CD4-positive, alpha-beta T cell treated with Interleukin-15 for 1 hour (primary cell): ENCODE measurements at regions not wholly inside any gene's neighbourhood (a gene's known extent, or its start where the extent isn't known, plus 50 kb on each side); places are given as distances from the start of the nearest gene placed in this dataset.
"Not testable (repeated sequence)": the region's sequence is repeated elsewhere in the genome, so short reads cannot be mapped to it uniquely, and the experiment has no call there.

Source experiments
- DNase-seq: peaks from one replicate; pipeline ENCODE4 v3.0.0-alpha.2; 2020

DNA sequence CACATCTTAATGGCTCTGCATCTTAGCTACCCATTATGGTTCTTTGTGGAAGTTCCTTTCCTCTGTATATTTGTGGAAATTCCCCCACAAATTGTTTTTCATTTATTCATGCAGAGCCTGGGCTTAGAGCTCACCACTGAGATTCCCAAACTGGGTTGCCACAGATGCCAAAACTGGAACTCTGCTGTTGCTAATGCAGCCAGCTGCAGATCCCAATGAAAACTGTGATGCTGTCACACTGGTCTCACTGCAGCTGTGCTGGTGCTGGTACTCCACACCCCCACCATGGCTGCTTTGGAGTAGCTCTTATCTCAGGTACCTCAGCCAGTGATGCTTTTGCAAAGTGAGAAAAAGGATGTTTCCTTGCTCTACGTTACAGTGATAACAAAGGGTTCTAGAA, 87.7 kb downstream of the DCK start:
- DNase-seq, result no peak

DNA sequence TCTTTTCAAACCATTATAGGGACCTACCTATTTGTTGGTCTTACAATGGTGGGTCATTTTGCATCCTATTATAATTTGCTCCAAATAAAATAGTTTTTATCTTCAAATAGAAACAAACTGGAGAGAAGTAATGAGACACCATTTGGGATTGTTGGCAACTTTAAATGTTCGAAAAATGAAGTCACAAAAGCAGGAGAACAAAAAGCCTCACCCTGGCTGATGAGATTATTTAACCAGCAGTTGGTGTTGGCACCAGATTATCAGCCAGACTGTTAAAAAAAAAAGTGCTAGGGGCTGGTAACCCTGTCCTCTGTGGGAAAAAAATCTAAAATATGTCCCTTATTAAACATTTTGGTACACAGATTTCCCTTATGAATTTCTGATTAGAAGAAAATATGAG, 100.3 kb downstream of the DCK start:
- DNase-seq, result no peak

DNA sequence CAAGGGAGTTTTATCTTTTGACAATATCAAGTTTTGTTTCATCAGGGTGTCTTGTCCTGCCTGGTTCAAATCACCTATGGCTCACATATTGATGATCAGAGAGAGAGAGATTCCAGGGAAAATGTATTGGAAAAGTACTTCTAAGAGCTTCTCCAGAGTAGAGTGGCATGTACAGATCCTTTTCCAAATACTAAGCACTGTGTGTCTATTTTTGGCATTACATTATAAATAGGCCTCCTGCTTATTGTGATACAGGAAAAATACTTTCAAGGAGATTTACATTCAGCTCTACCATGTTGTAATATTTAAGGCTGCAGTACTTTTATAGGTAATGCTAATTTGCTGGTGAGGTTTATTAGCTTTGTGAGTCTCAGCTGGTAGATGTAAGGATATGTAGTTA, 100.8 kb downstream of the DCK start:
- no peak for DNase-seq

DNA sequence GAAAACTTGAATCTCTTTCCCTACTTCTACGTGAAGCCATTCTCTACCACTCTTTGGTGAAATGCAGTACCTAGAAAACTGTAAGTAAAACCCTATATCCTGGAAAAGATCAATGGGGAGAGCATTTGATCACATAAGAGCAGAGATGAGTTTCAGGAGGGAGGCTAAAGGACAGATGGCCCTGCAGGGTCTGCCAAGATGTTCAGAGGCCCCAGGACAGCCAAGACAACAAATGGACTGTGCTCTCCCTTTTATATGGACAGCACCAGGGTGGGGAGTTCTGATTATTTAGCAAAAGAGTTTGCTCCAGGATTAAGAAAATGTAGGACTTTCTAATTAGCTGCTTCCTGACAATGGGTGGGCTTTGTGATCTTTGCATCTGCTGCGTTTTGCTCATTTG, 101.7 kb downstream of the DCK start:
- DNase-seq, result no peak

DNA sequence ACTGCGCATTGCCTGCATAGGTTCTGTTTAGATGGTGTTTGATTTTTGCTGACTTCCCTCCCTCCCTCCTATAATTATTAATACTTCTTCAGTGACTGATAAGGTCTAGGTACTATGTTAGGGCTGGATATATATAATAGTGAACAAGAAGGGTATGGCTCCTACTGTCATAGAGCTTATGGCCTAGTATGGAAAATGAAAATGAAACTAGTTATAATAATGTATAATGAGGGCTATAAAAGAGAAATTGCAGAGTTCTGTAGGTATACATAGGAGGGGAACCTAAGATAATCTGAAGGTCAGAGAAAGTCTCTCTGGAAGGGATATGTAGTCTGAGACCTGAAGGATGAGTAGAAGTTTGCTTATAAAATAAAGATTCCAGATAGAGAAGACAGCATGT, 102.1 kb downstream of the DCK start:
- DNase-seq, result no peak

DNA sequence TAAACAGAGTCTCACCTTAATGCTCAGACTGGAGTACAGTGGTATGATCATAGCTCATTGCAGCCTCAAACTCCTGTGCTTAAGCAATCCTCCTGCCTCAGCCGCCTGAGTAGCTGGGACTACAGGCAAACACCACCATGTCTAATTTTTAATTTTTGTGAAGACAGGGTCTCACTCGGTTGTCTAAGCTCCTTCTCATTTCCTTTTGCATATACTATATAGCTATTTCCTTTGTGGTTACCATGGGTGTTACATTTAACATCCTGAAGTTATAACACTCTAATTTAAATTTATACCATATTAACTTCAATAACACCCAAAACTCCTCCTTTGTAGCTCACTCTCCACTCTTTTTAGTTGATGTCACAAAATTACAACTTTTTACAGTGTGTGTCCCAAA, 114.3 kb downstream of the DCK start:
- no peak for DNase-seq

DNA sequence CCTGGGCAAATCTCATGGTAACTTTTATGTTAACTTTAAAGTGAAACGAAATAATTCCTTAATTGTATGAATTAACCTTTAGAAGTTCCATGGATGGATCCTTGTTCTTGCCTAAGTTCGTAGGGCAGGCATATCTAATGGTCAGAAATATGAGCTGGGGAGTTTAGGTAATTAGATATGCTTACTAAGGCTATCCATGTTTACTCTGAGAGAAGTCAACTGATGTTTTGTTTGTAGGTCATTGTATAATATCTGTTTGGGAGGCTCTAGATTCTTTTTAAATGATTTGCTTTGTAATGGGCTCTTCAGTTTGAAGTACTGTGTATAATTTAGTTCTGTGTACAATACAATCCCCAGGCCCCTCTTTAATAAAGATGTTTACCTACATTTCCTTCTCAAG, 117.0 kb downstream of the DCK start:
- no peak for DNase-seq

DNA sequence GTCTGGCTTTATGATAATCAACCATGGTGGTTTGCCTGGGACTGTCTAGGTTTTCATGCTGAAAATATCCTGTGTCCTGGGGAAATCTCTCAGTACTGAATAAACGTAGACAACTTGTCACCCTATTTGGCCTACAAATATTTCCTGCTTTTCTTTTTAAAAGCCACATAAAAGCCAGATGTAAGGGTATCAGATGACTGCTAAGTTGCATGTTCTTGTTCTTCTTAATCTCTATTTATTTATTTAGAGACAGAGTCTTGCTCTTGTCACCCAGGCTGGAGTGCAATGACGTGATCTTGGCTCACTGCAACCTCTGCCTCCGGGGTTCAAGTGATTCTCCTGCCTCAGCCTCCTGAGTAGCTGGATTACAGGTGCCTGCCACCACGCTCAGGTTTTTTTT, 117.7 kb downstream of the DCK start:
- DNase-seq, result not testable (repeated sequence)

DNA sequence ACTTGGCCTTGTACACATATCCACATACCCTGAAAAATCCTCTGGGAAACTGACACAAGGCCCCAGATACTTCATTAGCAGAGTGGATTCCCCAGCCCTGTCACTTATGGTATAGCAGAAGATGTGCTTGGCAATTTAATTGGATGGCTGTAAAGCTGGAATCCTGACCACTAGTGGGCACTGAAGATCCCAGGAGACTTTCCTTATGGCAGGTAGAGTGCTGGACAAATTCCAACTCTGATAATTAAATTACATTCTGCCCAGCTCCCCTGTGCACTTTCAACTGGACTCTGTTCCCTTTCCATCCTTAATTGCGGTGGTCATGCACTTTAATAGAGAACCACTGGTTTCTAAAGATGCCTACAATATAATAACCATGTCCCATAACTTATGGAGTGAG, 119.8 kb downstream of the DCK start:
- no peak for DNase-seq

DNA sequence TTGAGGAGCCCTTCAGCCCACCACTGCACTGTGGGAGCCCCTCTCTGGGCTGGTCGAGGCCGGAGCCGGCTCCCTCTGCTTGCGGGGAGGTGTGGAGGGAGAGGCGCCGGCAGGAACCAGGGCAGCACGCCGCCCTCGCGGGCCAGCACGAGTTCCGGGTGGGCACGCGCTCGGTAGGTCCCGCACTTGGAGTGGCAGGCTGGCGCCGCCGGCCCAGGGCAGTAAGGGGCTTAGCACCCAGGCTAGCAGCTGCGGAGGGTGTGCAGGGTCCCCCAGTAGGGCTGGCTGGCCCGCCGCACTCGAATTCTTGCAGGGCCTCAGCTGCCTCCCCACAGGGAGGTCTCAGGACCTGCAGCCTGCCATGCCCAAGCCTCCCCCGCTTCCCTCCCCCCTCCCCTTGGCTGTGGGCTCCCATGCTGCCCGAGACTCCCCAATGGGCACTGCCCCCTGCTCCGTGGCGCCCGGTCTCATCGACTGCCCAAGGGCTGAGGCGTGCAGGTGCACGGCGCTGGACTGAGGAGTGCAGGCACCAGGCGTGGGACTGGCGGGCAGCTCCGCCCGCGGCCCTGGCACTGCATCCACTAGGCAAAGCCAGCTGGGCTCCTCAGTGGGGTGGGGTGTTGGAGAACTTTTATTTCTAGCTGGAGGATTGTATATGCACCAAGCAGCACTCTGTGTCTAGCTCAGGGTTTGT, 127.5 kb downstream of the DCK start:
- DNase-seq, result no peak

DNA sequence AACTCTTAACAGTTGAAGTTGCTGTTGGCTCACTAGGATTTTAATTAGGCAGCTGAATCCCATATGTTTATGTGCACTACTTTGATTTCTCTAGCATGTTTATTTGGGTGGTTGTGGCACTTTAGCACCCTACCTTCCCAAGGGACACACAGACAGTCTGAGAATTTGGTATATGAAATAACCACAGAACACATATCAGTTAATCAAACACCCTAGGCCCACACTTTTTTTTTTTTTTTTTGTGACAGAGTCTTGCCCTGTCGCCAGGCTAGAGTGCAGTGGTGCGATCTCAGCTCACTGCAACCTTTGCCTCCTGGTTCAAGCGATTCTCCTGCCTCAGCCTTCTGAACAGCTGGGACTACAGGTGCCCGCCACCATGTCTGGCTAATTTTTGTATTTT, 130.5 kb downstream of the DCK start:
- DNase-seq, result no peak

DNA sequence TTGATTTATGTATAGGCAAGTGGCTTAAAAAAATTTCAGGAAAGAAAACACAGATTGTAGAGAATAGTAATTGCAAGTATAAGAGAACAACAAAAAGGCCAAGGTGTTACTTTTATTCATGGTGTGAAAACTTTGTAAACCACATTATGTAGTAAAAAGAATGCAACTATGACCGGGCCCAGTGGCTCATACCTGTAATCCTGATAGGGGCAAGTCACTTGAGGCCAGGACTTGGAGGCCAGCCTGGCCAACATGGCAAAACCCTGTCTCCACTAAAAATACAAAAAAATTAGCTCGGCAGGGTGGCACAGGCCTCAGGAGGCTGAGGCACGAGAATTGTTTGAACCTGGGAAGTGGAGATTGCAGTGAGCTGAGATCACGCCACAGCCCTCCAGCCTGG, 131.7 kb downstream of the DCK start:
- DNase-seq, result no peak

DNA sequence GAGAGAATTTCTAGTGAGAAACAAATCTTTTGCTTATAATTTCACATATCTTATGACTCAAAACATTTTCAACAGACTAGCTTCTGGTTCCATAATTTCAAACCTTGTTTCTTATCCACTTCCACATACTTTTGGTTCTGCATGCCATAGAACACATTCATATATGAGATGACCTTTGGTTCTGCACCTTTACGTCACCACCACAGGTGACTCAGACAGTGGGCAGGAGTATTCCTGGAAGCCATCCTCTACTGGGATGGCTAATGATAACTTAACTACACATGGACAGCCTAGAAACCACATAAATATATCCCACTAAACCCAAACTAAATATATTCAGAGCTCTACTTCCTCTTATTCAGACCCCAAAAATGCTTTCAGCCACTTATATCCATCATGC, 133.3 kb downstream of the DCK start:
- DNase-seq, result no peak

DNA sequence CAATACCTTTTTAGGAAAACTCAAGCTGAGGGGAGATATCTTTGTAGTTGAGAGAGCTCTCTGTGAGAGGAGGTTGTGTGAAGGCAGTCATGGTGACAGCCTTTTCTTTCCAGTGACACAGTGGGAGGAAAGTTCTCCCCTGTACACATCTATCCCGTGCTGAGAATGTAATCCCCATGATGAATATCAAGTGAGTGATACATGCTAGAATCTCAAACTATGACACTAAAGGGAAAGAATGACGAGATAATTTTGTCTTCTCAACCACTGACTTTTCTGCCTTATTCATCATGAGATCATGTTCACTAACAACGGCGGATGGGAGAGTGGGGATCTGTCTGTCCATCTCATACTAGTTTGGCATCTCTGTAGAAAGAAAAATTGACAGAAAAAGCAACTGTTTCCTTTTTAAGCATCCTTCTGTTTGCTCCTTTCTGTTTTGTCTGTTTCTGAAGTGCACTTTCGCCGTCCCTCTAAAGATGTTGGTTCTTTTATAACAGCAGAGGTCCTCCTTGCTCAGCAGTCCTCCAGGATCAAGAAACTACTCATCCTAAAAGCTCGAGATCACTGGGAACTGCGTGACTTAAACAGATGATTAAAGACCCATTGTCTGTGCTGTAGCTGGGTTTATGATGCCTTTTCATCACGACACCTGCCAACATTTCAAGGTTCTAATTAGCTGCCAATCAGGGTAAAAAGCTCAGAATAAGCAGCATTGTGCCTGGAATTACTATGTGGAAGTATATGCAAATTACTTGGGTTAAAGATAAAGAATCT, 137.6 kb downstream of the DCK start:
- DNase-seq, result no peak

DNA sequence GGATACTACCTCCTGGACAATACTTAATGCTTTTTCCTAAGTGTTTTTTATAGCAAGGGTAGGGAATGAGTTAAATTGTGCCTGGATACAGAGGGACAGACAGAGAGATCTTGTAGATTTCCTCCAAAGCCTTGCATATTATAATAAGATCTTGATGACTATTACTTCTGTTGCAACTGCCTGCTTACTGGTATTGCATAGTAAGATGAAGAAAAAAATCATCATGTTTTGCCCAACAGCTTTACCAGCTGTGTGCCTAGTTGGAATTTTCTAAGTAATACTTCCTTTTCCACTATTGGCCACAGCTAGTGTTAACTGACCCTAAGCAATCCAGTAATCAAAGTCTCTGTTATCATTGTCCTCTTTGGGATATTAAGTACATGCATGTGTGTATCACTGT, 139.0 kb downstream of the DCK start:
- DNase-seq, result no peak

DNA sequence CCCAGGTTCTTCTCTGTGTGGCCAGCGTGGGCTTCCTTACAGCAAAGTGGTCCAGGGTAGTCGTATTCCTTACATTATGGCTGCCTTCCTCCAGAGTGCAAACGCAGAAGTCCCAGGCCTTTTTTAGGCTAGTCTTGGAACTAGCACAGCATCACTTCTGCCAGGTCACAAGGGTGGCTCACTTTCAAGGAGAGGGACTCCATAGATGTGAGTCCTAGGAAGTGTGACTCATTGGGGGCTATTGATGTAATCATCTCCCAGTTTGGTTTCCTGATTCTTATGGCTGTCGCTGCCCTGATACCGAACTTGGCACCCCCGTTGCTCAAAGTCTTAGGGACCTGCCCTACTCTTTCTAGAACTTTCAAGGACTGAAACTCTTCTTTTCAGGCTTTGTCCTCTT, 140.0 kb downstream of the DCK start:
- no peak for DNase-seq

DNA sequence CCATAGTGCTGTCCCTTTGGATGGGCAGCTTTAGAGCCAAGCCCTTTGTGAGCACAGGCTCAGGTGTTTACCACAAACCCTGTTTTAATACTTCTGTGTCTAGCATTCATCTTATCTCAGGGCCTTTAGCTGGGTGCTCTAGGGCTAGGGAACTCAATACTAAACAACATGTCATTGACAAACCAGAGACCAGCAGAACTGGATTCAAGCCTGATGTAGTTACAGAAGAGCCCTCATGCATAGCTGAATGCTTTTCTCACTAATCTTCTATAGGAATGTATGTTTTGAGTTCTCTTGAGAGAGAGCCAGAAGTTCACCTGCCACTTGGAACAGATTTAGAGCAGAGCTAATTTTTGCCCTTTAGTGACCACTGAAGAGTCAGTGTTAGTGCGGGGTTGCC, 142.6 kb downstream of the DCK start:
- DNase-seq, result no peak

DNA sequence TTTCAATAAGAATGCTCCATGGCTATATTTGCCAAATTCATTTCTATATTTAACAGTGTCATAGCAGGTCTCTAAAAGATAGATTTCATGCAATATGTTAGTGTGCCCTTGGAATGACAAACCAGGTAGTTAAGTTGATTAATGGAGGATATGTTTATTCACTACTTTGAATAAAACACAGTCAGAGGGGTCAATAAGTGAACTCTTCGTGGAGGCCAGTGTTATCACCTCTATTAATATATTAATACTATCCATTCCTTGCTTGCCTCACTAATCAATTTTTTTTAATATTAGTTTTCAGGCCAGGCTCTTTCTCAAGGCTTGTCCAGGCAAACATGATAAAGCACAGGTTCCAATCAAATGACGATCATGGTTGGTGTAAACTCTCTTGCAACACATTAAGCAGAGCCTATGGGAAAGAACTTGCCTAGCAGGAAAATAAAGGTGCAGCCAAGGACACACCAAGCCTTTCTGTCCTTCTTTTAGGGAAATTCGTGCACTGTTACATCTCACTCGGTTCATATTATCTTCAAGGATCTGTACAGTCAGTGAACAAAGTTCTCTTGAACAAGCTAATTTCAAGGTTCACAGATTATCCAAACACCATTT, 144.7 kb downstream of the DCK start:
- no peak for DNase-seq

DNA sequence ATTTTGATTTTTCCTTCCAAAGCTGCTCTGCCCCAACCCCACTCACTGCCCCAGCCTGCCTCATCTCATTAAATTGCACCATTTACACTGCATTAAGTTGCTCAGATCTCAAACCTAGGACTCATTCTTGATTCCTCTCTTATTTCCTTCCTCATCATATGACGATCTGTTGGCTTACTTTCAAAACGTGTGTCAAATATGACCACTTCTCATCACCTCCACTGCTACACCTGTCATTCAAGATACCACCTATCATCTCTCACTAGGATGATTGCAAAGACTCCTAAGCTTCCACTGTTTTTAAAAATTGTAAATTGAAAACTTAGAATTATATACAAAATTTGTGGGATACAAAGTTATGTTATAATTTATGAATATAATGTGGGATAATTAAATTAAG, 147.1 kb downstream of the DCK start:
- no peak for DNase-seq

DNA sequence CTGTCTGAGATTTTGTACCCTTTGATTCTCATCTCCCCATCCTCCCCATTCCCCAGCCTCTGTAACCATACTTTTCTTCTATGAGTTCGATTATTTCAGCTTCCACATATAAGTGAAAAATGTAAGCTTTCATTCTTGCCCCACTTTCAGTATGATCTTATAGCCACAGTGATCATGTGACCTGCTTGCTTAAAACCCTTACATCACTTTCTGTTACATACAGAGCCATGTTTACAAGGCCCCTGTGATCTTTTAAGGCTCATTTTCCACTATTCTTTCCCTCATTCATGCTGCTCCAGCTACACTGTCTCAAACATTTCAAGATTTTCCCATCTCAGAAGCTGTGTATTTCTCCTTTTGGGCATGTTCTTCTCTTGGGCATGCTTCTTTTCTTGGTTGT, 147.7 kb downstream of the DCK start:
- no peak for DNase-seq

DNA sequence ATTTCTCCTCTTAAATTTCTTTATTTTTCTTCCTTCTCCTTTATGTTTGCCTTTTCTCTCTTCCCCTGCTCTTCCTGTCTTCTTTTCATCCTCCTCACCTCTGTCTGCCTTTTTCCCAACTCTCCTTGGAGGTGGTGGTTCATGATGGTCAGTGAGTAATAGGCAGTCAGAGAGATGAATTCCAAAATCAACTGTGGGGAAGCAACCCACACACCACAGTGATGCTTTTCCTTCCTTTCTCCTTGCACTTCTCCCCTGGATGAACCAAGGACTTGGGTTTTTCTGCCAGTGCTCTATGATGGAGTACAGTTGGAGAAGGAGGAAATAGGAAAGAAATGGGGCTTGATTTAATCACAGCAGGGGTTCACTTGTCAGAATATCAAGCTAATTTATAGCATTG, 153.8 kb downstream of the DCK start:
- no peak for DNase-seq

DNA sequence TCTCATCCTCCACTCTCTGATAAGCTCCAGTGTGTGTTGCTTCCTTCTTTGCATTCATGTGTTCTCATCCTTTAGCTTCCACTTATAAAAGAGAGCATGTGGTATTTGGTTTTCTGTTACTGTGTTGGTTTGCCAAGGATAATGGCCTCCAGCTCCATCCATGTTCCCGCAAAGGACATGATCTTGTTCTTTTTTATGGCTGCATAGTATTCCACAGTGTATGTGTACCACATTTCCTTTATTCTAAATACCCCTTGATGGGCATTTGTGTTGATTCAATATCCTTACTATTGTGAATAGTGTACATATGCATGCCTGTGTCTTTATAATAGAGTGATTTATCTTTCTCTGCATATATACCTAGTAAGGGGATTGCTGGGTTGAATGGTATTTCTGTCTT, 155.1 kb downstream of the DCK start:
- no peak for DNase-seq

DNA sequence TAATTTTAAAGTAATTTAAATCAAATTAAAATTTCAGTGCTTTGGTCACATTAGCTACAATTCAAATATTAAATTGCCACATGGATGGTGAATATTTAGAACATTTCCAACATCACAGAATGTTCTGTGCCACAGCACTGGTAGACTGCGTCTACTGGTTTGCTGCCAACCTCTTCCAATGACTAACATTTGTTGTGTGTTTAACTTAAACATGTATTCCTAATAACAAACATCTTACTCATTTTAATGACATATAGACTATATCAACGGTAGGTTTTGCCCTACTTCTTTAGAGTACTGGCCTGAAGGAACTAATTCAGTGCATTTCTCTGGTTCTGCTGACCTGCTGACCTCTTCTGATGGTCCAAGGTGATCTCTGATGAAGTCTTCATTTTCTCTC, 157.6 kb downstream of the DCK start:
- no peak for DNase-seq

DNA sequence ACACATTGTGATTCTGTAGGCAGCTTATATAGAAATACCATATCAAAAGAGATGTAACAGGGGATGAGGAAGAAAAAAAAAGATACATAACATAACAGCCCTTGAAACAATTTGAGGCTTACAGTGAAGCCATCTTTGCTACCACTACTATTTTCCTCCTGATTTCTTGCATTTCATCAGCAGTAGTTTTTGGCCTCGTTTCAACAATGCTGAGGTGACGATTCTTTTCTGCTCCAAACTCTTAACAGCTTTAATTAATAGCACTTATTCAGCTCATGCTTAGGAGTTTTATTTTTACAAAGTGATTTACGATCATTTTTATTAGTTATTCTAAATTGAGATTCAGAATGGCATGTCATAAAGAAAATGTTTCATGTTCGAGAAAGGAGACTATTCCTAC, 163.2 kb downstream of the DCK start:
- no peak for DNase-seq

DNA sequence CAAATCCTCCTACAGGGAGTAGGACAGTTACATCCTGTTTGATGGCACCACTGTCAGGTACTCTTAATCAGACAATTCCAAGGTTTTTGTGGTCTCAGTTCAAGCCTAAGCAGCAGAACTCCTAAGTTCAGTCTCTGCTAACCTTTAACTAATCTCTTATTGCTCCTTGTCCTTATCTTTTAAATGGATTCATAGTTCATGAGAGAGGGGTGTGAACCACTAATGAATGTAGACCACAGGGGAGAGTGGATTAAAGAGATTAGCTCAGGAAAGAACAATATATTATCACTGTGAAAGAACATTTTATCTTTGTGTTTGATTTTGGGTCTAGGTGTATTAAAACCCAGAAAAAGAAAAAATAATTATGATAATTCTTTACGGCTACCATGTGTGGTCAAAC, 168.9 kb downstream of the DCK start:
- DNase-seq, result no peak
